Left lung (tissue), 4 donors: ENCODE measurements at regions not wholly inside any gene's neighbourhood (a gene's known extent, or its start where the extent isn't known, plus 50 kb on each side); places are given as distances from the start of the nearest gene placed in this dataset.

Experiments
- ATAC-seq: fragments of 200-7000 bp; cut with Tn5 transposase; one replicate; pipeline ENCODE4 v1.9.1; 2020; ENCODE audit warnings: moderate library complexity
- DNase-seq, 4 donors: peaks; one replicate each; pipeline ENCODE4 v3.0.0-alpha.2; 2013 to 2020
- H3K27ac ChIP-seq, 2 donors: fragments of 200-600 bp; sonication (generic) in 1 of 2; one replicate each; pipeline versions ENCODE4 v1.5.0 to v1.8.0; 2020 to 2021
- H3K27me3 ChIP-seq, 2 donors: fragments of 200-600 bp; sonication (generic) in 1 of 2; one replicate each; pipeline versions ENCODE4 v1.5.0 to v1.8.0; 2020 to 2021
- H3K36me3 ChIP-seq, 2 donors: fragments of 200-600 bp; sonication (generic) in 1 of 2; one replicate each; pipeline versions ENCODE4 v1.5.0 to v1.8.0; 2020 to 2021
- H3K4me1 ChIP-seq, 2 donors: fragments of 200-600 bp; one replicate each; pipeline ENCODE4 v1.8.0; 2021
- H3K4me3 ChIP-seq, 2 donors: fragments of 200-600 bp; sonication (generic) in 1 of 2; one replicate each; pipeline versions ENCODE4 v1.5.0 to v1.8.0; 2020 to 2021; ENCODE audit warnings: mild to moderate bottlenecking in 1 of 2
- H3K9me3 ChIP-seq, 2 donors: fragments of 200-600 bp; sonication (generic) in 1 of 2; one replicate each; pipeline versions ENCODE4 v1.5.0 to v1.8.0; 2020 to 2021
- intact Hi-C, 2 donors: fragments of 100-400 bp; cut with DNase I; formaldehyde crosslinking; loops; one replicate each; pipeline versions ENCODE4 v1.11.2 to v1.14.2; 2022
- TF ChIP-seq, protein P1 (sequence below), 2 donors: fragments of 200-600 bp; sonication (generic) in 1 of 2; IDR thresholded peaks; one replicate each; pipeline versions ENCODE4 v1.5.0 to v1.8.0; 2021; ENCODE audit warnings: antibody characterized with exemption in 2 of 2
- donor health status: DM: no; HTN: yes; CAD: no.
- donor health status: DM: no; HTN: no; CAD: no.

DNA sequence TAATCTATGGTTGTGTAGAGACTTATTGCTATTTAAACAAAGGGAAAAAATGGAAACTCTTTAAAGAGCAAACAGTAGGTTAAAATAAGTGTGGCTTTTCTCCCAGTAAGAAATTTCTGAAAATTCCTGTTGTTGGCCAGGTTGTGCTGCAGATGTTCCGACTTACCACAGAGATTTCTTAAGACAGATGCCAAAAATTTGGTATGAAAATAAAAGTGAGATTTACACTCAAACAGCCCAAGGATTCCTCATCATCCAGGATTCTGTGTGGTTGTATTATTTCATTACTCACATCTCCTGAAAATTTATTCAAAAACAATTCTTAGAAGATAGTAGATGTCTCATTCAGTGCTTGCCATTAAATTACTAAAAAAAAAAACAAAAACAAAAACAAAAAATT is 296.7 kb upstream of the PTBP2 start:
- intact Hi-C loops: no loop called here
- Histone ChIP-seq H3K4me3 (no peak overlapping the region), H3K36me3 (no peaks in the 10 kb centered on the region), H3K4me1 (no peaks in the 10 kb centered on the region), H3K9me3 (no peaks in the 10 kb centered on the region), H3K27me3 (no peaks in the 10 kb centered on the region), H3K27ac (no peak overlapping the region)
- TF ChIP-seq, protein P1, sequence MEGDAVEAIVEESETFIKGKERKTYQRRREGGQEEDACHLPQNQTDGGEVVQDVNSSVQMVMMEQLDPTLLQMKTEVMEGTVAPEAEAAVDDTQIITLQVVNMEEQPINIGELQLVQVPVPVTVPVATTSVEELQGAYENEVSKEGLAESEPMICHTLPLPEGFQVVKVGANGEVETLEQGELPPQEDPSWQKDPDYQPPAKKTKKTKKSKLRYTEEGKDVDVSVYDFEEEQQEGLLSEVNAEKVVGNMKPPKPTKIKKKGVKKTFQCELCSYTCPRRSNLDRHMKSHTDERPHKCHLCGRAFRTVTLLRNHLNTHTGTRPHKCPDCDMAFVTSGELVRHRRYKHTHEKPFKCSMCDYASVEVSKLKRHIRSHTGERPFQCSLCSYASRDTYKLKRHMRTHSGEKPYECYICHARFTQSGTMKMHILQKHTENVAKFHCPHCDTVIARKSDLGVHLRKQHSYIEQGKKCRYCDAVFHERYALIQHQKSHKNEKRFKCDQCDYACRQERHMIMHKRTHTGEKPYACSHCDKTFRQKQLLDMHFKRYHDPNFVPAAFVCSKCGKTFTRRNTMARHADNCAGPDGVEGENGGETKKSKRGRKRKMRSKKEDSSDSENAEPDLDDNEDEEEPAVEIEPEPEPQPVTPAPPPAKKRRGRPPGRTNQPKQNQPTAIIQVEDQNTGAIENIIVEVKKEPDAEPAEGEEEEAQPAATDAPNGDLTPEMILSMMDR (IDR thresholded peaks at IDR 0.05): no peak
- ATAC-seq (no peak), DNase-seq (no peak)

DNA sequence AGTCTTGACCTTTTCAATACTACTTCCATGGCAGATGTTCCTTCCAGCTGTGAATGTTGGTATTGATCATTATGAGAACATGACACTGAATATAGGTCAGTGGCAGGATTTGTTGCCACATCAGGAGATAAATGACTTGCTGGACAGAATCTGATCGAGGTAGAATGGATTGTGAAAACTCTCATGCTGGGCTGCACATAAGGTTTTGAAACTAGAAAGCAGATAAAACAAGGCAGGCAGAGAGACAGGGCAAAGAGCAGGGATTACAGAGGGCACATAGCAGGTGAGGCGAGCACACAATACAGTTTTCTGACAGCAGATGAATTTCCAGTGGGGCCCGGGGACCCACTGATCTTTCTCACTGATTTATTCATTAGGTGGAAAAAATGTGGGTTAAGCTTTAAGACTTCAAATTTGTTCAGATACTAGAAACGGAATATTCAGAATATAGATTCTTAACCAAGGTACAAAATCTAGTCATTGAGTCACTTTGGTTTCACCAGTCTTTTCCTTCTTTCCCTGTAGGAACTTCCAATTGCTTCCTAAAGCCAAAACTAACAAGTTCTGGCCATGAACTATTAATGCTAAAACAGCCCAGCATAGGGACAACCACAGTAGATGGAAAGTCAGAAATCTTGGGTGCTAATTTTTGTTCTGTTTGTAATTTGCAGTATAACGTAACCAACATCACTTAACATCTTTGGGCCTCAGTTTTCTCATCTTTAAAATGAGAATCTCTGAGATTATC is 296.0 kb upstream of the PTBP2 start:
- H3K27ac ChIP-seq: no peak overlapping the region
- no peak for DNase-seq
- ATAC-seq: no peak
- H3K36me3 ChIP-seq: no peaks in the 10 kb centered on the region
- H3K4me1 ChIP-seq: no peaks in the 10 kb centered on the region
- no peaks in the 10 kb centered on the region for H3K9me3 ChIP-seq
- H3K27me3 ChIP-seq: no peaks in the 10 kb centered on the region
- intact Hi-C loops: no loop called here
- H3K4me3 ChIP-seq: no peak overlapping the region
- TF ChIP-seq, protein P1 (IDR thresholded peaks at IDR 0.05): no peak

DNA sequence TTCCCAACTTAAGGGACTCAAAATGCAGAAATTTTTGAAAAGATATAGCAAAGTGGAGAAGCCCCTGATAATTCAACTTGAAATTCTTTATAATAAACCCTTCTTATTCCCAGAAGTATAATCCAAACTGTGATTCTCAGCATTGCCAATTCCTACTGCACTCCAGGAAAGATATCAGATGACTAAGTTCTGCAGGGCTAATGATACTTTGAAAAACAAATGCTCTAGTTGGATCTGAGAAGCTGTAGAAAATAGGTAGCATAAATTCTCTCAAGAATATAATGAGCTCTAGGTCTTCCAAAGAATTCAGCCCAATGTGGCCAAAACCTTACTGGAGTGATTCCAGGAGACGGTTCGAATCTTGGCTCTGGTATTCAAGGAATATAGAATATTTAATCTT is 294.0 kb upstream of the PTBP2 start:
- no peaks in the 10 kb centered on the region for H3K27me3 ChIP-seq
- H3K4me1 ChIP-seq: no peaks in the 10 kb centered on the region
- DNase-seq (no peak), ATAC-seq (no peak)
- no peaks in the 10 kb centered on the region for H3K9me3 ChIP-seq
- TF ChIP-seq, protein P1 (IDR thresholded peaks at IDR 0.05): no peak
- no peak overlapping the region for H3K4me3 ChIP-seq
- intact Hi-C loops: no loop called here
- H3K27ac ChIP-seq: no peak overlapping the region
- H3K36me3 ChIP-seq: no peaks in the 10 kb centered on the region

DNA sequence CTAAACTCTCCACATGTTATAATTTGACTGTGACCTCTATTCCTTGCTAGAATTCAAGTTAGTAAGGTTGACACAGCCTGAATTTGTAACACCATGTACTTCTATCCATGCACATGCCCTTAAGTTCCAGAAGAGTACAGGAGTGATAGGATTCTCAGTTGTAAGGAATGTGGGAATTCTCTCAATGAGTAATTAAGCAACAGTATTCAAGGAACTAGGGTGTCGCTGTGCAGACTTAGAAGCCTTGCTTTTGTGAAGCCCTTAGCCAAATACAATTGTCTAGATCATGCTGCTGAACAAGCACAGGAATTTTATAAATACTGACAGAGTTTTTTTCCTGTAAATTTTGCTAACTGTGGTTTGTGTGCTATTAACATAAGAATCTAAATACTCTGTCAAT is 276.3 kb upstream of the PTBP2 start:
- no peak for DNase-seq
- peaks cover 0 to under 1% of the 10 kb centered on the region in 2 donors for H3K9me3 ChIP-seq
- H3K36me3 ChIP-seq: no peaks in the 10 kb centered on the region
- intact Hi-C loops: no loop called here
- no peaks in the 10 kb centered on the region for H3K27me3 ChIP-seq
- H3K4me1 ChIP-seq: no peaks in the 10 kb centered on the region
- H3K4me3 ChIP-seq: no peak overlapping the region
- TF ChIP-seq, protein P1 (IDR thresholded peaks at IDR 0.05): no peak
- no peak for ATAC-seq
- no peak overlapping the region for H3K27ac ChIP-seq

DNA sequence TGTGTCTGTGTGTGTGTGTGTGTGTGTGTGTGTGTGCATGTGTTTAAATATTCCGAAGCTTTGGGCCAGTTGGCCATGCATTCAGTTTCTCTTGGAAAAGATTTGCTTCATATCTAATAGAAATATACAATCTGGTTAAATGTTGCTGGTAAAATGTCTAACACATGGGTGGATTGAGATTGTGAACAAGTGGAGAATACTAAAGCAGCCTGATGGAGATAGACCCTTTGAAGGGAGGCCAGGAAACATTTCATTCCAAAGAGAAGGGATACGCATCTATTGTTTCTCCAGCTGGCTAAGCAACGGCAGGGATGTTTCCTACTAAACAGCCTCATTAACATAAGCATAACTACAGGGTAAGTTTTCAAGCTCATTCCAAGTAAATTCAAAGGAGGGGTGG is 257.5 kb upstream of the PTBP2 start:
- H3K36me3 ChIP-seq: no peaks in the 10 kb centered on the region
- peak in 2 of 4 donors; percentile 59 to 68 for DNase-seq
- TF ChIP-seq, protein P1 (IDR thresholded peaks at IDR 0.05): no peak
- no peaks in the 10 kb centered on the region for H3K4me1 ChIP-seq
- H3K4me3 ChIP-seq: no peak overlapping the region
- no peaks in the 10 kb centered on the region for H3K27me3 ChIP-seq
- no peaks in the 10 kb centered on the region for H3K9me3 ChIP-seq
- no peak overlapping the region for H3K27ac ChIP-seq
- intact Hi-C loops: no loop called here
- ATAC-seq: no peak
